ENCODE measurements at regions not wholly inside any gene's neighbourhood (a gene's known extent, or its start where the extent isn't known, plus 50 kb on each side); places are given as distances from the start of the nearest gene placed in this dataset.

DNA sequence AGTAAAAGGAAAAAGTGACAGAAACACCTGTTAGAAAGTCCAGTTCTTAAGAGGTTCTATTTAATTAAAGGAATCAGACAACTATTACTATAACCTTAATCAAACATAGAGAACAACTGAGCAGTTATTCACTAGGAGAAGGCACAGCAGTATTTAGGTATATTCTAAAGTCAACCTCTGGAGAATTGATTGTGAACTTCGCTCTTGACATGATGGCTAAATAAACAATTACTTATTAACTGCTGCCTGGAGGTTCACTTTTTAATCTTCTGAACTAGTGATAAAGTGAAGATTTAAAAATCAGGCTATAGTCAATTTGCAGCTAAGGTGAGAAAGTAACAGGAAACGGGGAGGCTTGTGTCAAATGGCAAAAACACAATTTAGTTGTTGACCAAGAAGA lies 557.3 kb downstream of the FAM181B start:
- H3K27ac ChIP-seq (ENCODE audit: low read depth in 1 of 2, low read length in 1 of 2): no peak overlapping the region
- DNase-seq (no peak), ATAC-seq (ENCODE audit: insufficient read depth, low FRiP score) (no peak)
- no peaks in the 10 kb centered on the region for H3K27me3 ChIP-seq (ENCODE audit: control insufficient read depth in 3 of 3, insufficient read depth in 3 of 3, low read length in 2 of 3)
- 68 to 88% methylated on average over 2 of the region's 2 CpGs for WGBS, 2 donors
- no peaks in the 10 kb centered on the region for H3K9me3 ChIP-seq (ENCODE audit: control insufficient read depth in 4 of 4, insufficient read depth in 3 of 4, low read length in 3 of 4)
- H3K4me3 ChIP-seq: no peak overlapping the region
- H3K36me3 ChIP-seq (ENCODE audit: control insufficient read depth in 4 of 4, insufficient read depth in 4 of 4, low read length in 4 of 4): no peaks in the 10 kb centered on the region
- H3K9ac ChIP-seq (ENCODE audit: insufficient read depth in 1 of 2, low read length in 2 of 2): no peak overlapping the region
- no peaks in the 10 kb centered on the region for H3K4me1 ChIP-seq (ENCODE audit: control insufficient read depth in 5 of 5, insufficient read depth in 5 of 5, low read length in 5 of 5)
- TF ChIP-seq, protein P1, sequence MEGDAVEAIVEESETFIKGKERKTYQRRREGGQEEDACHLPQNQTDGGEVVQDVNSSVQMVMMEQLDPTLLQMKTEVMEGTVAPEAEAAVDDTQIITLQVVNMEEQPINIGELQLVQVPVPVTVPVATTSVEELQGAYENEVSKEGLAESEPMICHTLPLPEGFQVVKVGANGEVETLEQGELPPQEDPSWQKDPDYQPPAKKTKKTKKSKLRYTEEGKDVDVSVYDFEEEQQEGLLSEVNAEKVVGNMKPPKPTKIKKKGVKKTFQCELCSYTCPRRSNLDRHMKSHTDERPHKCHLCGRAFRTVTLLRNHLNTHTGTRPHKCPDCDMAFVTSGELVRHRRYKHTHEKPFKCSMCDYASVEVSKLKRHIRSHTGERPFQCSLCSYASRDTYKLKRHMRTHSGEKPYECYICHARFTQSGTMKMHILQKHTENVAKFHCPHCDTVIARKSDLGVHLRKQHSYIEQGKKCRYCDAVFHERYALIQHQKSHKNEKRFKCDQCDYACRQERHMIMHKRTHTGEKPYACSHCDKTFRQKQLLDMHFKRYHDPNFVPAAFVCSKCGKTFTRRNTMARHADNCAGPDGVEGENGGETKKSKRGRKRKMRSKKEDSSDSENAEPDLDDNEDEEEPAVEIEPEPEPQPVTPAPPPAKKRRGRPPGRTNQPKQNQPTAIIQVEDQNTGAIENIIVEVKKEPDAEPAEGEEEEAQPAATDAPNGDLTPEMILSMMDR (IDR thresholded peaks at IDR 0.05; ENCODE audit: control extremely low read depth, extremely low read depth): no peak

DNA sequence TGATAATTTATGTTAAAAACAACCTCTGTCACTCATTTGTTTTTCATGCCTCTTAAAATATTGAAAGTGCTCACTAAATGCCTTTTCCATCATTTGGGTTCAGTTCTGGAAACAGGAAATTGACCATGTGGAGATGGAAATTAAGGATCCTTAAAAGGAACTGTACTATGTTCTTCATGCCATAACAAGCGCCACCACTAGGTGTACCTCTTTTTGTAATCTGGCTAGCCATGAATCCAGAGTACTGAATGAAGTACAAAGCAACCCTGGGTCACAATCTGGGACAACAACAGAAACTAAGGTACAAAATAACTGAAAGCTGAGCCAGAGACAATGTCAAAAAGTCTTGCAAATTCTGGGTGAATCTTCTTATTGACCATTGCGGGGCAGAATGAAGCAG lies 559.1 kb downstream of the FAM181B start:
- Histone ChIP-seq H3K36me3 (ENCODE audit: control insufficient read depth in 4 of 4, insufficient read depth in 4 of 4, low read length in 4 of 4) (no peaks in the 10 kb centered on the region), H3K27me3 (ENCODE audit: control insufficient read depth in 3 of 3, insufficient read depth in 3 of 3, low read length in 2 of 3) (no peaks in the 10 kb centered on the region), H3K9me3 (ENCODE audit: control insufficient read depth in 4 of 4, insufficient read depth in 3 of 4, low read length in 3 of 4) (no peaks in the 10 kb centered on the region), H3K27ac (ENCODE audit: low read depth in 1 of 2, low read length in 1 of 2) (no peak overlapping the region), H3K9ac (ENCODE audit: insufficient read depth in 1 of 2, low read length in 2 of 2) (no peak overlapping the region), H3K4me3 (no peak overlapping the region), H3K4me1 (ENCODE audit: control insufficient read depth in 5 of 5, insufficient read depth in 5 of 5, low read length in 5 of 5) (no peaks in the 10 kb centered on the region)
- WGBS, 2 donors: 82 to 84% methylated on average over 2 of the region's 2 CpGs
- TF ChIP-seq, protein P1 (IDR thresholded peaks at IDR 0.05; ENCODE audit: control extremely low read depth, extremely low read depth): no peak
- DNase-seq (no peak), ATAC-seq (ENCODE audit: insufficient read depth, low FRiP score) (no peak)

DNA sequence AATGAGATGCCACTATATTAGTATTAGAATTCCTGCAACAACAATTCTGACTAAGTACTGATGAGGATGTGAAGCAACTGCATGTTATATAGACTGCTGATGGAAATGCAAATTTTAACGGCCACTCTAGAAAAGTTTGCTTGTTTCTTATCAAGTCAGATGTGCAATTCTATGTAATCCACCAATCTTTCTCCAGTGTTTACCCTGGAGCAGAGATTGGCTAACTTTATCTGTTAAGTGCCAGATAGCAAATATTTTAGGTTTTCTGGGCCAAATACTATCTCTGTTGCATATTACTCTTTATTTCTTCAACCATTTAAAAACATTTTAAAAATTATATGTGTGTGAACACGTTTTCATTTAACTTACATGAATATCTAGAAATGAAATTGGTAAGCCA lies 586.9 kb downstream of the FAM181B start:
- 42 to 54% methylated on average over 2 of the region's 2 CpGs for WGBS, 2 donors
- H3K27ac ChIP-seq (ENCODE audit: low read depth in 1 of 2, low read length in 1 of 2): no peak overlapping the region
- ATAC-seq (ENCODE audit: insufficient read depth, low FRiP score): no peak

More for the DNA sequence above, 586.9 kb downstream of the FAM181B start:
- TF ChIP-seq, protein P1 (IDR thresholded peaks at IDR 0.05; ENCODE audit: control extremely low read depth, extremely low read depth): no peak
- DNase-seq: peak in 1 of 3 donors; percentile 7
- Histone ChIP-seq H3K9ac (ENCODE audit: insufficient read depth in 1 of 2, low read length in 2 of 2) (no peak overlapping the region), H3K4me3 (no peak overlapping the region), H3K9me3 (ENCODE audit: control insufficient read depth in 4 of 4, insufficient read depth in 3 of 4, low read length in 3 of 4) (no peaks in the 10 kb centered on the region), H3K27me3 (ENCODE audit: control insufficient read depth in 3 of 3, insufficient read depth in 3 of 3, low read length in 2 of 3) (no peaks in the 10 kb centered on the region), H3K4me1 (ENCODE audit: control insufficient read depth in 5 of 5, insufficient read depth in 5 of 5, low read length in 5 of 5) (no peaks in the 10 kb centered on the region), H3K36me3 (ENCODE audit: control insufficient read depth in 4 of 4, insufficient read depth in 4 of 4, low read length in 4 of 4) (no peaks in the 10 kb centered on the region)

Measured in lung (tissue), 11 donors.